HG02642 (cell line): ENCODE measurements at regions not wholly inside any gene's neighbourhood (a gene's known extent, or its start where the extent isn't known, plus 50 kb on each side); places are given as distances from the start of the nearest gene placed in this dataset.
"Not testable (repeated sequence)": the region's sequence is repeated elsewhere in the genome, so short reads cannot be mapped to it uniquely, and the experiment has no call there.

Experiments used
- ATAC-seq: cut with Tn5 transposase; IDR thresholded peaks from one replicate; pipeline ENCODE4 v1.9.1; 2021; ENCODE audit warnings: mild to moderate bottlenecking; ENCODE audit not compliant: unreplicated experiment, poor library complexity

DNA sequence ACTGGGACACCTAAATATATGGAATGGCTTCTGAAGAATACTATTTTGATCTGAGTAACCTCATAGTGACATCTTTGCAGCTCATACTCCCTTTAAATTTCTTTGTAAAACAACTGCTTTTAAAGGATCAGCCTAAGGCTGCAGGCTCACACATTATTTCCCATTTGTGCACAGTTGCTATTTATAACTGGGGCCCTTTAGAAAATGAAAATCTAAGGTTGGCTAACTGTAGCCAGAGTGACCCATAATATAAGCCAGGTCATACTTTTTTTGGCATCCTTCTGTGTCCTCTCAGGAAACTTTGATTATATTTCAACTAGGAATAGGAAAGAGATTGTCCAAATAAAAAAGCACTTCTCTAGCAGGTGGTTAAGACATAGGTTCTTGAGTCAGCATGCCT is 123.6 kb upstream of the RASGEF1B start:
- ATAC-seq: no peak

GRCh38 chr4:81594490-81595159 is 122.9 kb upstream of the RASGEF1B start:
- ATAC-seq: no peak

GRCh38 chr4:81592701-81593100 is 121.0 kb upstream of the RASGEF1B start:
- ATAC-seq: no peak

DNA sequence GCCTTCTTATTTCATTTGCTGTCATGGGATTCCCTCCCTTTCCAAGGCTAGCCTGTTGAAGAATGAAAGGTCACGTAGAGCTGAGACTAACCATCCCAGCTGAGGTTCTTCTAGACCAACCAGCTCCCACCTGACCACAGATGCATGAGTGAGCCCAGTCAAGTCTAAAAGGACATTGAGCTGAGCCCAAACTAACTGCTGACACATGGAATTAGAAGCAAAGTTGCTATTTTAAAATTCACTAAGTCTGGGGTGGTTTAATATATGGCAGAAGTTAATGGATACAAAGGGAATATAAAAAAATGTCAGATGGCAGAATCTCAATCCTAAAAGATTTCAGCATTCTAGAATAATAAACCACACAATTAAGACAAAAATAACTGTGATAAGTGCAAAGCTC is 118.9 kb upstream of the RASGEF1B start:
- ATAC-seq: no peak

DNA sequence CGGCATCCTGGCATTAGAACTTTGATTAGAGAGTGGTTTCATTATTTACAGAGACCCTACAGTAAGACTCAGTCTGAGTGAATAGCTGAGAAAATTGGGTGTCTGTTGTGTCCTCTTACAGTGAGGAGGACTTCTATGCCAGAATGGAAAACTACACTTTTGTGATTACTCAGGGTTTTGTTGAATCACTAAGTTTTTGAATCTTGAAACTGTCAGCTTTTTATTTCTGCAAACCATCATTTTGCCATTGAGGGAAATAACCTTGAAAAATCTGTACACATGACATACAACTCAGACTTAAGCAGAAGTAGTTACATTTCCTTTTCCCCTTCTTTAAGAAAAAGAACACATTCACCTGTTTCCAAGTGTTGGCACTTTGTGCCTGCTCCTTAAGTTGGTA is 117.6 kb upstream of the RASGEF1B start:
- no peak for ATAC-seq

GRCh38 chr4:81586706-81587105 is 115.0 kb upstream of the RASGEF1B start:
- ATAC-seq: no peak

- not testable (repeated sequence) for ATAC-seq
These were observed 109.3 kb upstream of the RASGEF1B start for GRCh38 chr4:81580994-81581374.

- ATAC-seq: no peak
These were observed 108.8 kb upstream of the RASGEF1B start for GRCh38 chr4:81580346-81580993.

DNA sequence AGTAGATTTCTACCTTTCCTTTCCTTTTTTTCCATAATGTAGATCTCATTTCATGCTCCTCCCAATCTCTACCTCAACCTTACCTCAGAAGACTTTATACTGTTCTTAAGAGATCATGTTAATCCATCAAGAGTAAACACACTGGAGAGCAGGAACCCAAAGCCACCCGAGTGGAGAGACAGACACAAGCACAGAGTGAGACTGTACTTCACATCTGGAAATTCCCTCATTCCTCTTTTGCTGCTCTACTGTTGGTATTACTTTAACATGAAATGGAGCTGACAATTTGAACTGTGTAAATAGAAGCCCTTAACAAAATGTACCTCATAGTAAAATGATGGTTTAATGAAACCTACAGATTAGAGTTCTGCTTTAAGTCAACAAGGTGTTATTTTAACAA is 105.7 kb upstream of the RASGEF1B start:
- no peak for ATAC-seq

- no peak for ATAC-seq
These were observed 103.3 kb upstream of the RASGEF1B start for GRCh38 chr4:81574991-81575390.

GRCh38 chr4:81573840-81574239 is 102.1 kb upstream of the RASGEF1B start:
- no peak for ATAC-seq

GRCh38 chr4:81572402-81572801 is 100.7 kb upstream of the RASGEF1B start:
- no peak for ATAC-seq

DNA sequence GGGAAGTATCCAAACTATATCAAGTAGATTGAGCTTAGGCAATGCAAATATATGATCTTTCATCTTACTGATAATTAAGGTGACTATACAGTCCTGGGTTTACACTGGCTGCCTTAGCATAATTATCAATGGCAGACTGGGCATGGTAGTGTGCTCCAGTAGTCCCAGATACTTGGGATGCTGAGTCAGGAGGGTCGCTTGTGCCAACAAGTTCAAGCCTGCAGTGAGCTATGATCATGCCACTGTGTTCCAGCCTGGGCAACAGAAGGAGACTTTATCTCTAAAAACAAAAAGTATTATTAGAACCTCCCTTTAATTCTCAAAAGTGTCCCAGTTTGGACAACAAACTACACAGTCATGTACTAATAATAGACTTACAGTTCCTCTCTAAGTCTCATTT is 99.4 kb upstream of the RASGEF1B start:
- no peak for ATAC-seq

- no peak for ATAC-seq
These were observed 94.5 kb upstream of the RASGEF1B start for GRCh38 chr4:81566161-81566591.

- ATAC-seq: no peak
These were observed 93.6 kb upstream of the RASGEF1B start for GRCh38 chr4:81565142-81565870.

DNA sequence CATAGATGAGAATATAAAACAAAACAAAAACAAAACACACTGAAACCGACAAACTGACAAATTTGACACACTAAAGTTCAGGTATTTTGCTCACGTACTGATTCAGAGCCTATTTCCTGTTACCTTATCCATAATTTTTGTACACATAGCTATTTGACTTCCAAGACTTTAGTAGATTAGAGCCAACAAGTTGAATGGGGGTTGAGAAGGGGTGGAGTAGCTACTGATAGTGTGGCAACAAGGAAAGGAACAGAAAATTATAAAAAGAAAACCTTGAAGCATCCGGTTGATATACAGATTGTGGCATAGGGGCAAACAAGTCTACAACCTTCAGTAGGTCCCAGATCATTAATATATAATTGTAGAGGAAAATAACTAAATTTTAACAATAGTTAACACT is 92.3 kb upstream of the RASGEF1B start:
- no peak for ATAC-seq

DNA sequence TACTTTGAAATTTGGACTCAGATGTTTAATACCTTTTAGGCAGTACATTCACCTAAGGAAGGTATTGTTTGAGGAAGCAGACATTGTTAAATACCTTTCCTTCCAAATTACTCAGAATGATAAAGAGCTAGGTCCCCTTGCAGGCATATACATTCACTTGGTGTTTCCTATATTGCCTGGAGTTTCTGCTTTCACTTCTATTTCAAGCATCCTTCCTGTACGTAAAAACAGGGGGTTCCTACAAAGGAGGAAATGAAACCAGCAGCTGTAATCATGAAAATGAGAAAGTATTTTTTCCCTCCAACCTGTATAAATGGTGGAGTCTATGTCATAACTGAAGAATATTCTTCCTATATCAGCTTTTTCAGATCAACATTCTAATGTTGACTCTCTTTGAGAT is 90.4 kb upstream of the RASGEF1B start:
- peak; percentile 96 for ATAC-seq

DNA sequence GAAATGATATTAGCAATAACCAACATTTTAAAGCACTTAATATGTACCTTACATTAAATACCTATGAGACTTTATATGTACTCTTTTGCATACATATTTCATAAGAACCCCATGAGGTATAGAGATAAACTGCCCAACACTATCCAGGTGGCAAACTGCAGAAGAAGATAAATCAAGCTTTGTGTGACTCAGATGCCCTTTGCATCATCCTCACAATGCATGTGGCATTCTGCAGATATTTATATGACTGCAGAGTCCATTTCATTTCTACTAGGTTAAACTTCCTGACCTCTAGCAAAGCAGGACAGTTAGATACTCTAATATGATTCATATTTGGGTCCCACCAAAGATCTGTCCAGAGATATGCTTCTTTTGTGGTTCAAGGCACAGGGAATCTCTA is 85.6 kb upstream of the RASGEF1B start:
- no peak for ATAC-seq

GRCh38 chr4:81555489-81555888 is 83.8 kb upstream of the RASGEF1B start:
- ATAC-seq: no peak

- ATAC-seq: no peak
These were observed 80.4 kb upstream of the RASGEF1B start for GRCh38 chr4:81552086-81552485.

DNA sequence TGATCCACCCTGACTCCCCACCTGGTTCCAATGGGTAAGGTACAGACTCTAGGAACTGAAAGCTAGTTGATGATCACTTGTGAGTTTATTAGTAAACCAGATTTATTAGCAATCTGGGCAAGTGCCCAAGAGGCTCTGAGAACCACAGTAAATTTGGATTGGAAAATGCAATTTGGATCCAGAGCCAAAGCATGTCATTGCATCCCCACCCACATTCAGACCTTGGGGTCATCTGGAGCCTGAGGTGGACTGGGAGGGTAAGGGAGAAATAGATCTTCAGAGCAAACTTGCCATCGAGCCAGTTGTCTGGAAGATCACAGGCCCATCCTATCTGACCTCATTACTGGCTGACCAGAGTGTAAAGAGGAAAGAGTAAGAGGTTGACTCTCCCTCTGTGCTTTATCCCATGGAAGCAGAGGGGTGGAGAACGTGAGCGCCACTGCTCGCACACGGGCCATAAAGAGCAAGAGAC is 78.7 kb upstream of the RASGEF1B start:
- no peak for ATAC-seq
